Keratinocyte (primary cell): ENCODE measurements at regions not wholly inside any gene's neighbourhood (a gene's known extent, or its start where the extent isn't known, plus 50 kb on each side); places are given as distances from the start of the nearest gene placed in this dataset.

Experiments
- CTCF ChIP-seq, 3 experiments: IDR thresholded peaks in 1 of 3; conservative IDR thresholded peaks in 1 of 3; optimal IDR thresholded peaks in 1 of 3; 2 replicates in 2 of 3; 3 replicates in 1 of 3; pipeline versions ENCODE3 to v1.5.1; 2011; ENCODE audit warnings: low read length in 3 of 3, mild to moderate bottlenecking in 3 of 3, moderate library complexity in 2 of 3, control low read depth in 1 of 3, inconsistent platforms in 1 of 3; ENCODE audit not compliant: insufficient read depth in 2 of 3; ENCODE audit errors: extremely low read depth in 1 of 3
- EZH2 ChIP-seq: IDR thresholded peaks from one replicate; pipeline ENCODE4 v1.6.1; 2012; ENCODE audit warnings: inconsistent platforms, mild to moderate bottlenecking, low read length, moderate library complexity

GRCh38 chr14:106393742-106394141, 867.4 kb downstream of the TMEM121 start:
- TF ChIP-seq CTCF (optimal IDR thresholded peaks at IDR 0.05 in 1 of 3, IDR thresholded peaks at IDR 0.05 in 1 of 3, conservative IDR thresholded peaks at IDR 0.05 in 1 of 3; ENCODE audit: extremely low read depth in 1 of 3, insufficient read depth in 2 of 3, low read length in 3 of 3) (no peak), EZH2 (no peak)
